ENCODE measurements at regions not wholly inside any gene's neighbourhood (a gene's known extent, or its start where the extent isn't known, plus 50 kb on each side); places are given as distances from the start of the nearest gene placed in this dataset.

GRCh38 chr13:63327584-63327983 lies 1911.9 kb upstream of the PCDH20 start:
- TF ChIP-seq BHLHE40 (IDR thresholded peaks at IDR 0.05; ENCODE audit: borderline replicate concordance) (no peak), ZNF384 (IDR thresholded peaks at IDR 0.05) (no peak), FOXM1 (IDR thresholded peaks at IDR 0.05; ENCODE audit: borderline replicate concordance) (no peak), PKNOX1 (IDR thresholded peaks at IDR 0.05) (no peak), ARNT (IDR thresholded peaks at IDR 0.05) (no peak), CTBP1 (IDR thresholded peaks at IDR 0.05; ENCODE audit: borderline replicate concordance) (no peak), SP1 (IDR thresholded peaks at IDR 0.05) (no peak), TARDBP (IDR thresholded peaks at IDR 0.05) (0 out of 2 replicates have a peak, but pooled peaks have one; percentile 19), SUZ12 (IDR thresholded peaks at IDR 0.05) (no peak), ELF4 (IDR thresholded peaks at IDR 0.05) (no peak)

All from HEK293T (cell line).